ENCODE measurements at regions not wholly inside any gene's neighbourhood (a gene's known extent, or its start where the extent isn't known, plus 50 kb on each side); places are given as distances from the start of the nearest gene placed in this dataset.
"Not testable (repeated sequence)": the region's sequence is repeated elsewhere in the genome, so short reads cannot be mapped to it uniquely, and the experiment has no call there.

DNA sequence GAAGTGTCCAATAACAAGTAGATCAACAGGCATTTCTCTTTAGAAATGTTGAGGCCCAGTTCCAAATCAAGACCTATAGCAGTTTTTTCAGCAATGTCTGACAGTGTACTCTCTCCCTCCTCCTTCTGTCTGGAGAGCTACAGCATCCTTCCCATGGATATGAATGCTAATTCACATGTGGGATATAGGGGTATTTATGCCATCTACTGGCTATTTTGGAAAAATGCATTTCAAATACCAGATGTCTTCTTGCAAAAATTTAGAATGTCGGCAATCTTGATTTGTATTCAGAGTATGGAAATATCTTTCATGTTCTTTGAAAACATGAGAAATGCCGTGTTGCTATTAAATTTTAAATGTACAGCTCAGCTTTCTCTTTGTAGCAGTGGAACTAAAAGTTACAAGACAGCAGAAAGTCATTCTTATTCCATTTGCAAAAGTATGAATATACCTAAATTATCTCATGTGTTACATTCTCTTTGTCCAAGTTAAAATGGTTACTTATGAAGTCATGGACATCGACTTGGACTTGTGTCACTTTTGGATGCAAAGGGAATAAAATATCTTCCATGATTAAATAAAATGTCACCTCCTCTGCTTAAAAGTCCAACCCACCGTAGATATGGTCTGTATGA lies 647.8 kb downstream of the TAF11L14 start:
- TF ChIP-seq CSDC2 (CRISPR knock-in tag; IDR thresholded peaks at IDR 0.05) = no peak
- no peak for TF ChIP-seq BACH2 (CRISPR knock-in tag; IDR thresholded peaks at IDR 0.05; ENCODE audit: borderline replicate concordance)
- no peak for TF ChIP-seq TOX (CRISPR knock-in tag; IDR thresholded peaks at IDR 0.05; ENCODE audit: borderline replicate concordance)
- no peak for TF ChIP-seq GLIS3 (CRISPR knock-in tag; IDR thresholded peaks at IDR 0.05)
- no peak for TF ChIP-seq ARNTL (CRISPR knock-in tag; IDR thresholded peaks at IDR 0.05; ENCODE audit: borderline replicate concordance, low read depth)
- peak; percentile 85 for ATAC-seq

DNA sequence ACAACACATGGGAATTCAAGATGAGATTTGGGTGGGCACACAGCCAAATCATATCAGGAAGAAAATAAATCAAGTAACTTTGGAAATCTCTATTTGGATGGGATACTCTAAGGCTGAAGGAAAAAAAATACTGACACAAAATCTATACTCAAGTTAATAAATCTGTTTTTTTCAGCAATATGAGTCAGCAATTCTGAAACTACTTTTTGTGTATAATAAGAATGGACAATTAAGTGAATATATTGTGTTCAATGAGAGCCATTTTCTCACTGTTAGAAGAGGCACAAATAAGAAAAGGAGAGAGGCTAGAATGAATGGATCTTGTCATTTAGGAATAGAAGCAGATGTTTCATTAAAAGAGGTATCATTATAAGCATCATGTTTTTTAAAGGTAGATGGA lies 651.0 kb downstream of the TAF11L14 start:
- TF ChIP-seq OSR1 (CRISPR knock-in tag; IDR thresholded peaks at IDR 0.05) (no peak), ISL1 (CRISPR knock-in tag; IDR thresholded peaks at IDR 0.05) (no peak), CSDC2 (CRISPR knock-in tag; IDR thresholded peaks at IDR 0.05) (no peak), ESRRG (CRISPR knock-in tag; IDR thresholded peaks at IDR 0.05) (no peak), ARNTL (CRISPR knock-in tag; IDR thresholded peaks at IDR 0.05; ENCODE audit: borderline replicate concordance, low read depth) (no peak), SNAI2 (CRISPR knock-in tag; IDR thresholded peaks at IDR 0.05) (no peak), ZNF8 (CRISPR knock-in tag; IDR thresholded peaks at IDR 0.05) (no peak), ZC3H10 (CRISPR knock-in tag; IDR thresholded peaks at IDR 0.05) (no peak), BACH2 (CRISPR knock-in tag; IDR thresholded peaks at IDR 0.05; ENCODE audit: borderline replicate concordance) (no peak), GLIS3 (CRISPR knock-in tag; IDR thresholded peaks at IDR 0.05) (no peak)
- TF ChIP-seq, protein P1, sequence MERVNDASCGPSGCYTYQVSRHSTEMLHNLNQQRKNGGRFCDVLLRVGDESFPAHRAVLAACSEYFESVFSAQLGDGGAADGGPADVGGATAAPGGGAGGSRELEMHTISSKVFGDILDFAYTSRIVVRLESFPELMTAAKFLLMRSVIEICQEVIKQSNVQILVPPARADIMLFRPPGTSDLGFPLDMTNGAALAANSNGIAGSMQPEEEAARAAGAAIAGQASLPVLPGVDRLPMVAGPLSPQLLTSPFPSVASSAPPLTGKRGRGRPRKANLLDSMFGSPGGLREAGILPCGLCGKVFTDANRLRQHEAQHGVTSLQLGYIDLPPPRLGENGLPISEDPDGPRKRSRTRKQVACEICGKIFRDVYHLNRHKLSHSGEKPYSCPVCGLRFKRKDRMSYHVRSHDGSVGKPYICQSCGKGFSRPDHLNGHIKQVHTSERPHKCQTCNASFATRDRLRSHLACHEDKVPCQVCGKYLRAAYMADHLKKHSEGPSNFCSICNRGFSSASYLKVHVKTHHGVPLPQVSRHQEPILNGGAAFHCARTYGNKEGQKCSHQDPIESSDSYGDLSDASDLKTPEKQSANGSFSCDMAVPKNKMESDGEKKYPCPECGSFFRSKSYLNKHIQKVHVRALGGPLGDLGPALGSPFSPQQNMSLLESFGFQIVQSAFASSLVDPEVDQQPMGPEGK (CRISPR knock-in tag; IDR thresholded peaks at IDR 0.05; ENCODE audit: borderline replicate concordance) = no peak
- ATAC-seq = no peak

DNA sequence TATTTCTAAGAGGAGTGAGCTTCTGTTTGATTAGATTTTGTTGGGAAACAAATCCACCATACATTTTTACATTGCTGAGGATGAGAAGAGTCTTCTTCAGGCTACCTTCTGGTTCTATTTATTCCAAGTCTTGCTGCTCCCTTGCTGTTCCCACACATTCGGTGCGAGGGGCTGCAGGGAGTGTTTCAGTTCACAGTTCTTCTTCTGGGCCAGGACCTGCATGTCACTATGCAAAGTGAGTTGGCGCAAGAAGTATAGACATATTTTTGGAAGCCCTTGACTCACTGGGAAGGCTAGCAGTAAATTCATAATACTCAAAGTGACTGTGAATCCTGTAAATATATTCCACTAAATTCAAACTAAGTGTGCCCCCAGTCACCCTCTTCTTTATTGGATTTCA lies 657.9 kb downstream of the TAF11L14 start:
- TF ChIP-seq TOX (CRISPR knock-in tag; IDR thresholded peaks at IDR 0.05; ENCODE audit: borderline replicate concordance) (no peak), GLIS3 (CRISPR knock-in tag; IDR thresholded peaks at IDR 0.05) (no peak), ESRRG (CRISPR knock-in tag; IDR thresholded peaks at IDR 0.05) (no peak), BACH2 (CRISPR knock-in tag; IDR thresholded peaks at IDR 0.05; ENCODE audit: borderline replicate concordance) (no peak), ZFP3 (CRISPR knock-in tag; IDR thresholded peaks at IDR 0.05) (no peak), ZNF565 (CRISPR knock-in tag; conservative IDR thresholded peaks at IDR 0.05; ENCODE audit: low read depth) (no peak), OSR1 (CRISPR knock-in tag; IDR thresholded peaks at IDR 0.05) (no peak), TCF4 (CRISPR knock-in tag; IDR thresholded peaks at IDR 0.05; ENCODE audit: borderline replicate concordance) (no peak), CSDC2 (CRISPR knock-in tag; IDR thresholded peaks at IDR 0.05) (no peak), SNAI2 (CRISPR knock-in tag; IDR thresholded peaks at IDR 0.05) (no peak), PPARA (CRISPR knock-in tag; IDR thresholded peaks at IDR 0.05; ENCODE audit: borderline replicate concordance) (no peak), ZNF8 (CRISPR knock-in tag; IDR thresholded peaks at IDR 0.05) (no peak), ZC3H10 (CRISPR knock-in tag; IDR thresholded peaks at IDR 0.05) (no peak), RARB (CRISPR knock-in tag; IDR thresholded peaks at IDR 0.05) (no peak), ZFP30 (CRISPR knock-in tag; IDR thresholded peaks at IDR 0.05) (no peak), ZNF70 (CRISPR knock-in tag; IDR thresholded peaks at IDR 0.05) (no peak)
- TF ChIP-seq, protein P2, sequence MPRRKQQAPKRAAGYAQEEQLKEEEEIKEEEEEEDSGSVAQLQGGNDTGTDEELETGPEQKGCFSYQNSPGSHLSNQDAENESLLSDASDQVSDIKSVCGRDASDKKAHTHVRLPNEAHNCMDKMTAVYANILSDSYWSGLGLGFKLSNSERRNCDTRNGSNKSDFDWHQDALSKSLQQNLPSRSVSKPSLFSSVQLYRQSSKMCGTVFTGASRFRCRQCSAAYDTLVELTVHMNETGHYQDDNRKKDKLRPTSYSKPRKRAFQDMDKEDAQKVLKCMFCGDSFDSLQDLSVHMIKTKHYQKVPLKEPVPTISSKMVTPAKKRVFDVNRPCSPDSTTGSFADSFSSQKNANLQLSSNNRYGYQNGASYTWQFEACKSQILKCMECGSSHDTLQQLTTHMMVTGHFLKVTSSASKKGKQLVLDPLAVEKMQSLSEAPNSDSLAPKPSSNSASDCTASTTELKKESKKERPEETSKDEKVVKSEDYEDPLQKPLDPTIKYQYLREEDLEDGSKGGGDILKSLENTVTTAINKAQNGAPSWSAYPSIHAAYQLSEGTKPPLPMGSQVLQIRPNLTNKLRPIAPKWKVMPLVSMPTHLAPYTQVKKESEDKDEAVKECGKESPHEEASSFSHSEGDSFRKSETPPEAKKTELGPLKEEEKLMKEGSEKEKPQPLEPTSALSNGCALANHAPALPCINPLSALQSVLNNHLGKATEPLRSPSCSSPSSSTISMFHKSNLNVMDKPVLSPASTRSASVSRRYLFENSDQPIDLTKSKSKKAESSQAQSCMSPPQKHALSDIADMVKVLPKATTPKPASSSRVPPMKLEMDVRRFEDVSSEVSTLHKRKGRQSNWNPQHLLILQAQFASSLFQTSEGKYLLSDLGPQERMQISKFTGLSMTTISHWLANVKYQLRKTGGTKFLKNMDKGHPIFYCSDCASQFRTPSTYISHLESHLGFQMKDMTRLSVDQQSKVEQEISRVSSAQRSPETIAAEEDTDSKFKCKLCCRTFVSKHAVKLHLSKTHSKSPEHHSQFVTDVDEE (CRISPR knock-in tag; IDR thresholded peaks at IDR 0.05) = no peak
- TF ChIP-seq, protein P3, sequence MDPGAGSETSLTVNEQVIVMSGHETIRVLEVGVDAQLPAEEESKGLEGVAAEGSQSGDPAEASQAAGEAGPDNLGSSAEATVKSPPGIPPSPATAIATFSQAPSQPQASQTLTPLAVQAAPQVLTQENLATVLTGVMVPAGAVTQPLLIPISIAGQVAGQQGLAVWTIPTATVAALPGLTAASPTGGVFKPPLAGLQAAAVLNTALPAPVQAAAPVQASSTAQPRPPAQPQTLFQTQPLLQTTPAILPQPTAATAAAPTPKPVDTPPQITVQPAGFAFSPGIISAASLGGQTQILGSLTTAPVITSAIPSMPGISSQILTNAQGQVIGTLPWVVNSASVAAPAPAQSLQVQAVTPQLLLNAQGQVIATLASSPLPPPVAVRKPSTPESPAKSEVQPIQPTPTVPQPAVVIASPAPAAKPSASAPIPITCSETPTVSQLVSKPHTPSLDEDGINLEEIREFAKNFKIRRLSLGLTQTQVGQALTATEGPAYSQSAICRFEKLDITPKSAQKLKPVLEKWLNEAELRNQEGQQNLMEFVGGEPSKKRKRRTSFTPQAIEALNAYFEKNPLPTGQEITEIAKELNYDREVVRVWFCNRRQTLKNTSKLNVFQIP (CRISPR knock-in tag; IDR thresholded peaks at IDR 0.05; ENCODE audit: borderline replicate concordance, low read depth) = no peak
- TF ChIP-seq, protein P4, sequence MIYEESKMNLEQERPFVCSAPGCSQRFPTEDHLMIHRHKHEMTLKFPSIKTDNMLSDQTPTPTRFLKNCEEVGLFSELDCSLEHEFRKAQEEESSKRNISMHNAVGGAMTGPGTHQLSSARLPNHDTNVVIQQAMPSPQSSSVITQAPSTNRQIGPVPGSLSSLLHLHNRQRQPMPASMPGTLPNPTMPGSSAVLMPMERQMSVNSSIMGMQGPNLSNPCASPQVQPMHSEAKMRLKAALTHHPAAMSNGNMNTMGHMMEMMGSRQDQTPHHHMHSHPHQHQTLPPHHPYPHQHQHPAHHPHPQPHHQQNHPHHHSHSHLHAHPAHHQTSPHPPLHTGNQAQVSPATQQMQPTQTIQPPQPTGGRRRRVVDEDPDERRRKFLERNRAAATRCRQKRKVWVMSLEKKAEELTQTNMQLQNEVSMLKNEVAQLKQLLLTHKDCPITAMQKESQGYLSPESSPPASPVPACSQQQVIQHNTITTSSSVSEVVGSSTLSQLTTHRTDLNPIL (CRISPR knock-in tag; IDR thresholded peaks at IDR 0.05; ENCODE audit: low read depth) = no peak
- TF ChIP-seq, protein P1 (CRISPR knock-in tag; IDR thresholded peaks at IDR 0.05; ENCODE audit: borderline replicate concordance) = no peak
- ATAC-seq = no peak

DNA sequence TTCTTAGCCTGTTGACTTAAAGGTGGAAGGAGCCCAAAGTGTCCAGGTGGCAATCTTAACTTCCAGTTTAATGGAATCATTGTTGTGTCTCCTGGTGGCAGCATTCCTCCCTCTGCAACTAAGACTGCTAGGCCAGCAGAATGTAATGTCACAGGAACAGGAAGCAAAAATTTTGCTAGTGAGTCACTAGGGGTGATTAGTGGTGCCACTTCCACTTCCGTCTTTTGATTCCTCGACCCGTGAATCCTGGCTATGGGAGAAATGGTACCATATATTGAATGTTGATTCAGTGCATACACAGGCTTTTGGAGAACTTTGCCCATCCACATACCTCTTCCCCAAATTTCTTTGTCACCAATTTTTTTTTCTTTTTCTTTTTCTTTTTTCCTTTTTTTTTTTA lies 661.4 kb downstream of the TAF11L14 start:
- not testable (repeated sequence) for ATAC-seq
